NCI-H2196 (cell line): ENCODE measurements at regions not wholly inside any gene's neighbourhood (a gene's known extent, or its start where the extent isn't known, plus 50 kb on each side); places are given as distances from the start of the nearest gene placed in this dataset.
"Not testable (repeated sequence)": the region's sequence is repeated elsewhere in the genome, so short reads cannot be mapped to it uniquely, and the experiment has no call there.

Experiments used
- DNase-seq: peaks from one replicate; lab custom pipeline; 2025; ENCODE audit not compliant: unreplicated experiment; lab: John Stamatoyannopoulos, UW

DNA sequence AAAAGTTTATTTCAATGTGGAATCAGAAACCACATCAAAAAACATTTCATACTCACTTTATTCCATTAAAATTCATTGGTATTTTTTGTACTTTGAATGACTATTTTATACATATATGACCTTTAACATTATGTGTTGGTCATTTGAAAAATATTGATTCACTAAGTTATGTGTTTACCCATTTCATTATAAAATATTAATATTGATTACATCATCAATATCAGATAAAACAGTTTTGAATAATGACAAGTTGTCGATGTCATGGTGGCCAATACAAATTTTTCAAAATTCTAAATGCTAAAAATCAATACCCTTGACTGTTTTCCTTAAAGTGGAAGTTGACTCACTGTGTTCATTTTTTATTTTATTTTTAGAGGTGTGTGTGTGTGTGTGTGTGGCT is 239.7 kb upstream of the ROBO1 start:
- no peak for DNase-seq

DNA sequence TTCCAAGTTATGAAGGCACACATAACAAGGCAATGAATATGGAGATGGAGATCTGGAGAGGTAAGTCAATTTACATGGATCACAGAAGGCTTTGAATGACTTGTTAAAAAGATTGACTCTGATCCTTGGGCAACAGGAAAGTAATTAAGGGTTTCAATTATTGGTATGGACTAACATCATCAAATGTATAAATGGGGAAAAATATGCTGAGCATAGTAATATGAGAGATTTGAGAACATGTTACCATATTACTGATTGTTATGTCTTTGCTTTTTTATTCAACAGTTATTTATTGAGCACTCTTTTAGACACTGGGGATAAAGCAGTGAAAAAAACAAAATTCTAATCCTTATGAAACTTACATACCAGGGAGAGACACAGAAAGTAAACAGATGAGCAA is 238.5 kb upstream of the ROBO1 start:
- no peak for DNase-seq

DNA sequence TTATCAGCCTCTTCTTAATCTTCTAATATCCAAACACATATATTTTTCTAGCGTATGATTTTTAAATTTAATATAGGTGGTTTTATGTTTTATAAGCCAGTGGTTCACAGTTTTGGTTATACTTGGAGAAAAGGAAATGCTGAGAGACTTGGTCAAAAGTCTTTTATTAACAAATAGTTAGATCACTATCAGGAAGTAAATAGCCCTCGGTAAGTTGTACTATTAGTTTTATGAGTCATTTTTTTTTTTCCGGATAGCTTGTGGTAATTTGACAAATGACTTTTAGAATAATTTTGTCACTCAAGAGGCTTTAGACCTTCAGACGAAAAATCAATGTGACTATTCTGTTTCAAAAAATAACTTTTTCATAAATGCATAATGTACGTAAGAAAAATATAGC is 232.2 kb upstream of the ROBO1 start:
- no peak for DNase-seq

DNA sequence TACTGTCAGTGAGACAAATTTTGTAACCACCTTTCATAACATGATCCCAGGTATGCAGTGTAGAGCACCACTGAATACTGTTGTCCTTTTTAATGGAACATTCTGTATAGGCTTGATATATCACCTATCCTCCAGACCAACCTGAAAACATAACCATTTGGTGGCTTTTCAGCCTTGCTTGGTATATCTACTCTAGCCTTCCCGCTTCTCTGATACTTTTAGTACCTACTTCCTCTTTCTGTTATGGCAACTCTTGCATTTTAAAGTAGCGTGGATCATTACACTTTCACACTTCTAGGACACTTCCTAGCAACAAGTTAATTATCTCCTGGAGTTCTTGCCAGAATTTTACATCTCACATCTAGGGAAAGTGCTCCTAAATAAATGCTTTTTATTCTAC is 226.6 kb upstream of the ROBO1 start:
- DNase-seq = no peak

DNA sequence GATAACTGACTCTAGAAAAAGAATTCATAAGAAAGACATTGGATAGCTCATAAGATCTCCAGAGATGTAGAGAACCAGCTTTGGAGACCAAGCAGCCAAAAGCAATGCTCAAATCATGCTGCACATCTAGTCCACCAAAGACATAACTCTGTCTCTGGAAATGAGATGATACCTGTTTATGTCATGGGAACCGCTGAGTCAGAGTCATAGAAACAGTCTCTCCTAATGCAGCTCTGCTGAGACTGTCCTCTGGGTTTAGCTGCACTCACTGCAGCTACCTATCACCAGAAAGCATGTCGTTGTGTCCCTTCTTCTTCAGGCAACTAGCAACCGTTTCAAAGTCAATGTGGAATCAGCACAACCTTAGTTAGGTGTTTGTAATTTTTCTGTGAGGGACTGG is 218.5 kb upstream of the ROBO1 start:
- DNase-seq = no peak

DNA sequence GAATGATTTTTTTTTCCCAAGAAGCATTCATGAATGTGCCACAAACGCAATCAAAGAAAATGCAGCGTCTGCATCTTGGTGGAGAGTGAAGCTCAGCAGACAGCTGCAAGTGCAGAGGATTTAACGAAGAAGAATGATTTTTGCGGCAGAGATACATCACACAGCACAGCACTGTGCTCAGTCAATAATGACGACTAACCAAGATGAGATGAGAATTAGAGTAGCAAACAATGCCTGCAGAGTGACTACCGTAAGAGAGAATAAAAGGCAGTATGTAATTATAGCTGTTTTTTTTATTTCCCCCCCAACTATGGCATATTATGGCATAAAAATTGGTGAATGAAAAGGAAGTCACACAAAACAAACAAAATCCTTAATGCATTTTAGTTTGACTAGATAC is 218.0 kb upstream of the ROBO1 start:
- DNase-seq = no peak

DNA sequence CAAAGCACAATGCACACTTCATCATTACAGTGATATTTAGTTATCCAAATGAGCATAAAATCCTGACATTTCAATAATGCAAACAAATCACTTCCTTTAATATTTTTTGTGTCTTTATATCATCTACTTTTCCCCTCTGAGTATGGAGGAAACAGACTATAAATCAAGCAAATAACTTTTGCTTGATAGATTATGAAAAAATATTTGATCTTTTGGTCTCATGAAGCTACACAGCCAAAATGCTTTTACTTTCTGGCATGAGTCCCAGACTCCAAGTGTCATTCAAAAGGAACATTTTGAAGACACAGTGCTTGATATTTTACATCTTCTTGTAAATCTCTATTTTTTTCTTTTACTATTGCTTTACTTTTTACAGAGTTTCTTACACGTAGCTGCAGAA is 215.3 kb upstream of the ROBO1 start:
- no peak for DNase-seq

DNA sequence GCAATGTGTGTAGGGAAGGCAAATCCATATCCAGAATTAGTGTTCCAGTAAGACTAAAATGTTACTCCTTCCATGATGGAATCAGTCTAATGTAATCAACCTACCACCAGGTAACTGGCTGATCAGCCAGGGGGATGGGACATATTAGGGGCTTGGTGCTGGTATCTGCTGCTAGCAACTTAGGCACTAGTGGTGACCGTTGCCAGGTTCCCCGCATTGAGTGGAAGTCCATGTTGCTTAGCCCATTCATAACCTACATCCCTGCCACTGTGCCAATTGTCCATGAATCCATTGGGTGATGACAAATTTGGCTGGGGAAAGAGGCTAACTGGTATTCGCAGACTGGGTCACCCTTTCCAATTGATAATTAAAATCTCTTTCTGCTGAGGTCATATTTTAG is 212.2 kb upstream of the ROBO1 start:
- DNase-seq = no peak

DNA sequence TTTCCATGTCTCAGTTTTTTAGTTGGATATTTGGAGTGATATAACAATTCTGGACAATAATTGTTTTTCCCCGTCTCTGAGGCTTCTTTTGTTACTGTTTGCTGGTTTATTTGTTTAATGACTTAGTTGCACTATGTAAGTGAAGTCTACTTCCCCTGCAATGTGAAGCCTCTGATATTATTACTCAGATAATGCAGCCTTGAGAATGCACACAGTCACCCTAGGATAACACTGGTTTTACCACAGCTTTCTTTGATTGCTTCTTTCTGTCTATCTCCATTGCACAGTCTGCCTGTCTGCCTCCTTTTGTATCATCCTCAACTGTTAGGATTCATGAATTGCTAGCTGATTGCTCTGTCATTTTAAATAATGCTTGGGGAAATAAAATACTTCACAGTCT is 208.7 kb upstream of the ROBO1 start:
- no peak for DNase-seq

DNA sequence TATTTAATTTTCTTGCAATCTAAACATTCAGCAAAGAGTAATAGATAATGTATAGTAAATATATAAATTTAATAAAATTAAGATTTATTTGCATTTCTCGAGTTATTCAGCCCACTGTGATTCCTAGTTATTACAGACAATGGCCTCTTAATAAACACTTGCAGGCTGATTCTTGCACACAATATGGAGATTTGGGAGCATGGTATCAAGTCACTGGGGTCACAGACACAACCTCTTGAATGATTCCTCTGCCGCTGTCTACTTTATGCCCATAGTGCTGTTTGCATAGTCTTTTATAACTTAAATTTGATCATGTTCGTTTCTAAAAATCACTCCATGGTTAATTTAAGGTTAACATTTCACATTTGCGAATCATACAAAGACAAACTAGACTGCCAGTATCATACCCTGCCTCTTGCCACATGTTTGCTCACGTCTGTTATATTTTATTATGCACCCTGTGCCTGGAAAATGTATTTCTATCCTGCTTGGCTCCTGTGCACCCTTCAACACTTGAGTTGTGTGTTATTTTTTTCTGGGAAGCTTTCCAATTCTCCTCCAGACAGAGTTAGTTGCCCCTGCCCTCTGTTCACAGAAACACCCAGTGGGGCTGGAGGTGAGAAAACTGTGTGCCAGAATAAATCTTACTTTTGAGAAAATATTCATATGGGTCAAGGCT is 206.3 kb upstream of the ROBO1 start:
- no peak for DNase-seq

DNA sequence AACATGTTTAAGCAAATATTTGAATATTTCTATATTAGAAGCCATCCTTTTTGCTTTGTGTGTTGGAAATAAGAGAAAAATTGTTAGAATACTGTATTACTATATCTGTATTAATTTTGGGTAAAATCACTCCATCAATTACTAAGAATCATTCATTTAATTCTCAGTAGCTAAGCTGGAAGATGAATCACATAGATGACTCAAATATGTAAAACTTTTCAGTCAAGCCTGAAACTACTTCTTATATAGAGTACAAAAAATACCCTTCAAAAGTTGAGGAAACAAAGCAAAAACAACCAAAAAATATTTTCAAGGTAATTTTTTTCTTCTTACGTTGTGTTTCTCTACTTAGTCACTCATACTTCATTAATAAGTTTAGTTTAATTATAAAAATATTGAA is 205.7 kb upstream of the ROBO1 start:
- DNase-seq = no peak

DNA sequence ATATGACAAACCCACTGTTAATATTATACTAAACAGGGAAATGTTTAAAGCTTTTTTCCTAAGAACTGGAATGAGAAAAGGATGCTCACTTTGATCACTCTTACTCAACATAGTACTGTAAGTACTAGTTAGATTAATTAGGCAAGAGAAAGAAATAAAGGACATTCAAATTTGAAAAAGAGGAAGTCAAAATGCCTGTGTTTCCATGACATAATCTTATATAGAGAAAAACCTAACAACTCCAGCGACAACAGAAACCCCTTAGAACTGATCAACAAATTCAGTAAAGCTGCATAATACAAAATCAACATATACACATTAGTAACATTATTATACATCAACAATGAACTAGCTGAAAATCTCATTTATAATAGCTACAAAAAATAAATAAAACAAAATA is 200.6 kb upstream of the ROBO1 start:
- DNase-seq = no peak

DNA sequence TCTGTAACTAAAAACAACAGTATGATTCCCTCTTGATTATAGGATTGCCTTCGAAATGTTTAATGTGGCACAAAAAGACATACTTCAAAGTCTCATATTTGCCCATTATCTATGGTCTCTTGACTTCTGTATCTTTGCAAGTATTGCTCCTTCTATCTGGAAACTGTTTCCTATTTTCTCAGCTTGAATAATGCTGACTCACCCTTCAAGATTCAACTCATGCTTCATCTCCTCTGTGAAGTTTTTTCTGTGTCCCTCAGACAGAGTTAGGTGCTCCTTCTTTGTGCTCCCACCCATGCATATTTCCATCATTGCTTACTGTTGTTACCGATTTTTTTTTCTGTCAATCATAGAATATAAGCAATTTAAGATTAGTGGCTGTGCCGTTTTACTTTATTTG is 192.8 kb upstream of the ROBO1 start:
- no peak for DNase-seq

DNA sequence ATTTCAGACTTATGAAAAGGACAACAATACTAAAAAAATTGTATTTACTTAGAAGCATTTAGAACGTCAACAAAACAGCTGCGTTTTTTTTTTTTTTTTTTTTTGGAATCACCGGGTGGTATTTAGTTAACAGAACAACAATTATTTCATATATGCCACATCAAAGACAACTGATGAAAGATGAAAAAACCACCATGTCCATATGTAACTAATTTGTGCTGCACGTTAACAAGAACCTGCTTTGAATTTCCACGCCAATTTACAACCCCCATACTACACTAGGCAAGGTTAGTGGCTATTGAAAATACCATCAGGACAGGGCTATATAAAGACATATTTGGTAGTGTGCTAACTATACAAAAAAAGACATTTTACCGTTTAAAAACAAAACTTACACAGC is 189.3 kb upstream of the ROBO1 start:
- no peak for DNase-seq

DNA sequence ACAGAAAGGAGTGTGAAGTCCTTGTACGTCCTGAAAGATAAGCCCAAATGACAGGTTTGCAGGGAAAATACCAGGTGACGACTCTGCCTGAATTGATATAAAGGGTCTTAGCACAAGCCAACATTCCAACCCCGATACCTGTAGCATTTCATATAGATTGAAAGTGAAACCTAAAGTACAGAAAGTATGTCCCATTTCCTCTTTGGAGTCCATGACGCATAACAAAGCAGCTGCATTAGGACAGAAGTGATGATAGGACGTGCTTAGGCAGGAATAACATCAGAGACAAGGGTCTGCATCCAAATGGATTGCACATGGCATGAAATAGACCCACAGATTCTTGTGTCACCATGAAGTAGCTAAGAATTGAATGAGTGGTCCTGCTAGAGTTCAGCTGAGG is 187.0 kb upstream of the ROBO1 start:
- DNase-seq = no peak

DNA sequence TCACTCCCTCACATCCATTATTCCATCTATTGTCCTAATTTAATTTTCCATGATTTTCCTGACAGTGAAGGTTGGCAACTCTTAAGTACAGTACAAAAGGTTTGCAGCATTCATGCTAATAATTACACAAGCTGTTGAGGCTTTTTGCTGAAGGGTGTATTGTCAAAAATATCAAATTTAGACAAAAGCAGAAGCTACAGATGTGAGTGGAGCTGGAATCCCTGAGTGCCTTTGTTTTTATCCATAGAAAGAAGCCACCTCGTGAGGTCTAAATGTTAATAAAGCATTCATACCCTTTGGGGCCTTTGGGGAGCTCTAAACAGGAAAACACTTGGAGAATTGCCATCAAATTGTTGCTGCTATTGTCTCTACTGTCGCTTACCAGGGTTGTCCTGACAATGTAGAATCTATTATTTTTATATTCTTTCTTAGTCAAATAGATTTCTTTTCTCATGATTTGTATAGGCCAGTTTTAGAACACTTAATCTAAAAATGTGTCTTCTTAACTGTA is 185.8 kb upstream of the ROBO1 start:
- DNase-seq = no peak

DNA sequence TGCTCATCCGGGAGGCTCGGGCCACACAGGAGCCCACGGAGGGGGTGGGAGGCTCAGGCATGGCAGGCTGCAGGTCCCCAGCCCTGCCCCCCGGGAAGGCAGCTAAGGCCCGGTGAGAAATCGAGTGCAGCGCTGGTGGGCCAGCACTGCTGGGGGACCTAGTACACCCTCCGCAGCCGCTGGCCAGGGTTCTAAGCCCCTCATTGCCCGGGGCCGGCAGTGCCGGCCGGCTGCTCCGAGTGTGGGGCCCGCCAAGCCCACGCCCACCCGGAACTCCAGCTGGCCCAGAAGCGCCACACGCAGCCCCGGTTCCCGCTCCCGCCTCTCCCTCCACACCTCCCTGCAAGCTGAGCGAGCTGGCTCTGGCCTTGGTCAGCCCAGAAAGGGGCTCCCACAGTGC is 183.6 kb upstream of the ROBO1 start:
- DNase-seq = not testable (repeated sequence)

DNA sequence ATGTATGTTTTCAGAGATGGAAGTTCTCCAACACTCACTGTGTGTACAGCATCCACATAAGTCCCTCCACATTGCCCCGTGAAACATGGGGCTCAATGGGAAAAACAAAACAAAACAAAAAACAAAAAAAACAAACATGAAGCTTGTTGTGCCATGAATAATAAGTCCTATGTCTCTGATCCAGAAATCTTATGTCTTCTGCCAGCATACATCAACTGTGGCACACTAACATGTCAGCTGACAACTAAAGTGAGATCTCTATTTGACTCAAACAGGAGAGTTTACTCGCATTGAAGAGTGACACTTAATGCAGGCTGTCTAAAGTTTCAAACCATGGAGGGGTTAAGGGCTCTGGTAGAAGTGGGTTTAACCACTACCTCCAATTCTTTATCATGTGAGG is 180.2 kb upstream of the ROBO1 start:
- no peak for DNase-seq

DNA sequence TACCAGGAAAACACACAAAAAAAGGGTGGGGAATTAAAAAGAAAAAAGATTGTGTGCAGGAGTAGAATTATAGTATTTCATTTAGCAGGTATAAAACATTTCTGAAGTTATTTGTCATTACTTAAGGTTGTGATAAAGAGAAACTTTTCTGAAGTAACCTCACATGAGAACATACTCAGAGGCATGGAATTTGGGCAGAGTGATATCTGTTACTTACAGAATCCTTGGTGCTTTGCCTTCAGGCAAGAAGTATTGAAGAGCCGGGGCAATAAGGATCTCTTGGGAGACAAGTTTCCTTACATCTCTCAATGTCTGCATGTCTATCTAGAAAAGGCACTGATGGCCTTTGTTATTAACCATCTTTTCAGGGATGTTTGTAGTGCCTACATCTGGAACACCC is 179.7 kb upstream of the ROBO1 start:
- DNase-seq = no peak

DNA sequence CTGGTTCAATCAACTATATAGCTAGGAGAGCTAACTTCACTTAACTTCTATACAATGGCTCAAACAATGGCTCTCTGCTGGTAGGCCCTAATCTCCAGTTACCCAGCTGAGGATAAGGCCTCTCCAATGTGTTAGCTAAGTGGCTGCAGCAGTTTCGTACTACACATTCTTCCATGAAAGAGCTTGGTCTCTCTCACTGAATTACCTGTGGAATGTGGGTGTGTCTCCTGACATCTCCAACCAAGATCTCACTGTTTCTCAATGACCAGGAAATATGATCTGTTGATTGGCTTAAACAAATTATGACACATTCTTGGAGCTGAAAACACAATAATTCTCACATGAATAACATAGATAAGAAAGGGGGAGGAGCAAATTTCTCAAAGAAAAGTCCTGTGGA is 169.8 kb upstream of the ROBO1 start:
- no peak for DNase-seq

DNA sequence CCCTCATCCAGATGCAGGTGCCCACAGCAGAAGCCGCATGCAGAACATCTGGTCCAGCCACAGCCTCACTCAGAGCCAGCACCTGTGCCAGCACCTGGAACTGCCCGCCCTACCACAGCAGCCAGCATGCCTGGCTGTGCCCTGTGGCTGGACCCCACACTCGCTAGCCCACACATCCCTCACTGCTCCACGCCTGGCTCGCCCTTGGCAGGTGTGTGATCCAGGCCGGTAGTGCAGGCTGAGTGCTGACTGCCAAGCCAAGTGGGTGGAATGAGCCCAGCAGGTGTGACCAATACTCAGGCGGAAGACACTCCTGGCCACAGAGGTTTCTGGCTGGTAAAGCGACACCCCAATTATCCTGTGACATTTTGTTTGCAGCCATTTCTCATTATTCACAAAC is 162.4 kb upstream of the ROBO1 start:
- DNase-seq = no peak

DNA sequence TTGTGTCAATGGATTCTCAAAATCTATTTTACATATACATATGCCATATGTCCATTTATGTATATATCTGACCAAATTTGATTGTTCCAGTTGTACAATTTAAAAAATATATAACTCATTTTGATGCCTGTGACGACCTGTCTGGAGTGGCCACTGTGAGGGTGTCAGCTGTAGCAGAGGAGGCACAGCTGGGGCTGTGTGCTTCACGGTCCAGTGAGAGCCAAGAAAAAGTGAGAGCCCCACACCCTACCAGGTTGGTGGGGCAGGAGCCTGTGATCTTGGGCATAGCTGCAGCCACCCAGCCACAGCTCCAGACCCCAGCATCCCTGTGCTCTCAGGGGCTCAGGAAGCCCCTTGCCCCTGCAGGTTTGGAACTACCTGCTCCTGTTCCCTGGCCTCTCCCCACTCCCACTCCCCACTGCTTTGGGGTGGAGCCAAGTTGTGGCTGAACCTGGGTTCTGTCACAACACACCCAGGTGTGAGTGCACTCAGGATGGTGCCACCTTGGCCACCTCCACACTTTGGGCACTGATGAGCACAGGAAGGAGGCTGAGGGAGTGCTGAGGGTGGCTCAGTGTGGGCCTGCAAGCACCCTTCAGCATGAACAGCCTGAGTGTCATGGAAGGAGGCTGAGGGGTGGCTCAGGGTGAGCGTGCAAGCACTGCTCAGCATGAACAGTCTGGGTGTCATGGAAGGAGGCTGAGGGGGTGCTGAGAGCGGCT is 161.1 kb upstream of the ROBO1 start:
- no peak for DNase-seq

DNA sequence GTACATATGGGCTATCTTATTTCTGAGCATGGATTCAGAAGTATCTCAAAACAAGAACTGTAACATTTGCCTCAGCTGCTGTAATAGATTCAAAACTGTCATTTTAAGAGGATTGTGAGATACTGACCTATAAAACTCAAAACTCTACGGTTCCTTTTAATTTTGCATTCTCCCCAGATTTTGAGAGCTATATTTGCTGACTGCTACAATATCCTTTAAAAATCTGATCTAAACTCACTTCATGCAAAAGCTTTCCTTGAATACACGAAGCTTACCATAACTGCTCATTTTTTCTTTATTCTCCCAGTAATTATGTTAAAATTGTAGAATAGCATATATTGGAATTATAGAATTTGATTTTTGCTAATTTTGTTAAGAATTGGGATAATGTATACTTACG is 158.7 kb upstream of the ROBO1 start:
- DNase-seq = no peak
